SU-DHL-6 (cell line): ENCODE measurements at regions not wholly inside any gene's neighbourhood (a gene's known extent, or its start where the extent isn't known, plus 50 kb on each side); places are given as distances from the start of the nearest gene placed in this dataset.

Experiments used
- EZH2phosphoT487 ChIP-seq: fragments of 200-600 bp; sonication (generic), shearing (Covaris generic); conservative IDR thresholded peaks from 2 replicates; pipeline ENCODE4 v1.6.1; 2018; ENCODE audit warnings: mild to moderate bottlenecking, antibody characterized with exemption, low read length, moderate library complexity, mixed read lengths
- TF ChIP-seq, protein P1 (sequence below): fragments of 200-600 bp; sonication (generic); IDR thresholded peaks from one replicate; pipeline ENCODE4 v1.5.1; 2017; ENCODE audit warnings: antibody characterized with exemption, mild to moderate bottlenecking, low read length, moderate library complexity; ENCODE audit not compliant: insufficient read depth, poor library complexity, severe bottlenecking

DNA sequence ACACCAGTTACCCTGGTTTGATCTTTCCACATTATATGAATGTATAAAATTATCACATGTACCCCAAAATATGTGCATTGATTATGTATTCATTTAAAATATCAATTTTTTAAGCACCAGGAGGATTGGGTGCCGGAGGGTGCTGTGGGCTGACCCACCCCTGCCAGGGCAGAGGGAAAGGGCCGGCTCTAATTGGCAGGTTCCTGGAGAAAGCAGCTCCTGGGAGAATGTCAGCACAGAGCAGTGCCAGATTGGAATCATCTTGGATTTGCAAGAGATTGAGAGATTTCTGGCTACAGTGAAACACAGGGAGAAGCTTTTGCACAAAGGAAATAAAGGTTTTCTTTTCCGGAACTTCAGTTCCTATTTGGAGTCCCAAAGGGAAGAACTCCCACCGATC is 264.4 kb upstream of the TCERG1L start:
- TF ChIP-seq, protein P1, sequence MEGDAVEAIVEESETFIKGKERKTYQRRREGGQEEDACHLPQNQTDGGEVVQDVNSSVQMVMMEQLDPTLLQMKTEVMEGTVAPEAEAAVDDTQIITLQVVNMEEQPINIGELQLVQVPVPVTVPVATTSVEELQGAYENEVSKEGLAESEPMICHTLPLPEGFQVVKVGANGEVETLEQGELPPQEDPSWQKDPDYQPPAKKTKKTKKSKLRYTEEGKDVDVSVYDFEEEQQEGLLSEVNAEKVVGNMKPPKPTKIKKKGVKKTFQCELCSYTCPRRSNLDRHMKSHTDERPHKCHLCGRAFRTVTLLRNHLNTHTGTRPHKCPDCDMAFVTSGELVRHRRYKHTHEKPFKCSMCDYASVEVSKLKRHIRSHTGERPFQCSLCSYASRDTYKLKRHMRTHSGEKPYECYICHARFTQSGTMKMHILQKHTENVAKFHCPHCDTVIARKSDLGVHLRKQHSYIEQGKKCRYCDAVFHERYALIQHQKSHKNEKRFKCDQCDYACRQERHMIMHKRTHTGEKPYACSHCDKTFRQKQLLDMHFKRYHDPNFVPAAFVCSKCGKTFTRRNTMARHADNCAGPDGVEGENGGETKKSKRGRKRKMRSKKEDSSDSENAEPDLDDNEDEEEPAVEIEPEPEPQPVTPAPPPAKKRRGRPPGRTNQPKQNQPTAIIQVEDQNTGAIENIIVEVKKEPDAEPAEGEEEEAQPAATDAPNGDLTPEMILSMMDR: no peak
- no peak for TF ChIP-seq EZH2phosphoT487
